ENCODE measurements at regions not wholly inside any gene's neighbourhood (a gene's known extent, or its start where the extent isn't known, plus 50 kb on each side); places are given as distances from the start of the nearest gene placed in this dataset.

DNA sequence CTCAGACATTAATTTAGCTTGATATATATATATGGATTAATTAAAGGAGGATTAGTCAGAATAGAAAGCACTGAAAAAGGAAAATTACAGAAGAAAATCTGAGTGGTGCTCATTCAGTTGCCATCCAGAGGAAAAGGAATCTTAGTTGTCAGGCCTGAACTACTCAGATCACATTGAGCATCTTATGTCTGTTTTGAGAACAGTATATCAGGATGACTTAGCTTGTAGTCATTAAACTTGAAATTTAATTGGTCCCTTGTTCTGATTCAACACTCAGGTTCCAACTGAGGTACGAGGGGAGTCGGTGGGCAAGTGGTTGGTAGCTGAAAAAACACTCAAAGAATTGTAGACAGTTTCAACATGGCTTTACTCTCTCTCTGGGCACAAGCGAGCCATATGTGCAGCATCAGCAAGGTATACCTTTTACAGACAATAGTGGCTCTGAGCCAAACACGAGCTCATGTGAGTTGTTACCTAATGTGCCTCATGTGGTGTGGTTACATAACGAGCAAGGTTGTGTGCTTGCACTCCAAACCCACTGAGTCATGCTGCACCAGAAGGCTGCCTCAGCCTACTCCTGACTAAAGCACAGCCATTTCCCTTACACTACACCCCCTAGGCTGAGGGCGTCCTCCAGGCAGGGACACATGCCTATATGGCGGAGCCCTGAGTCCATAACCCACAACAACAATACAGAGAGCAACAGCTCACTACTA, 73.0 kb upstream of the HMGN3 start:
- H3K9ac ChIP-seq (ENCODE audit: low read length) = no peak overlapping the region
- no peak overlapping the region for H4K8ac ChIP-seq (ENCODE audit: low read length)
- H2BK120ac ChIP-seq (ENCODE audit: low read depth, low read length) = no peak overlapping the region
- H3K27ac ChIP-seq (ENCODE audit: low read length, poor library complexity, severe bottlenecking) = no peak overlapping the region
- H3K18ac ChIP-seq (ENCODE audit: low read depth in 1 of 2, low read length in 2 of 2) = no peak overlapping the region
- no peak overlapping the region for H3K4ac ChIP-seq (ENCODE audit: low read depth in 1 of 2, low read length in 2 of 2)
- no peak for DNase-seq
- H3K27me3 ChIP-seq (ENCODE audit: control insufficient read depth in 1 of 2, insufficient read depth in 1 of 2, low read length in 2 of 2) = no peaks in the 10 kb centered on the region
- H2BK12ac ChIP-seq (ENCODE audit: low read length in 2 of 2) = no peak overlapping the region
- H4K91ac ChIP-seq (ENCODE audit: low read length) = no peak overlapping the region
- no peak overlapping the region for H2AK5ac ChIP-seq (ENCODE audit: low read length, severe bottlenecking)
- no peak overlapping the region for H2BK5ac ChIP-seq (ENCODE audit: low read depth, low read length, poor library complexity, severe bottlenecking)
- H2BK15ac ChIP-seq (ENCODE audit: low read depth, poor library complexity, severe bottlenecking) = no peak overlapping the region
- no peaks in the 10 kb centered on the region for H3K9me3 ChIP-seq (ENCODE audit: control insufficient read depth, low read length)
- no peak overlapping the region for H3K4me3 ChIP-seq (ENCODE audit: insufficient read depth in 1 of 2, low read depth in 1 of 2, low read length in 2 of 2)
- H3K36me3 ChIP-seq (ENCODE audit: control insufficient read depth in 1 of 2, insufficient read depth in 2 of 2, low read depth in 1 of 2, low read length in 2 of 2) = no peaks in the 10 kb centered on the region
- H2AFZ ChIP-seq (ENCODE audit: low read depth, low read length) = no peak overlapping the region
- H3K23ac ChIP-seq (ENCODE audit: low read length in 2 of 2) = no peak overlapping the region
- H3K79me1 ChIP-seq (replicated peaks; ENCODE audit: low read length, poor library complexity, severe bottlenecking) = no peaks in the 10 kb centered on the region
- H3K4me2 ChIP-seq (ENCODE audit: low read length, poor library complexity, severe bottlenecking) = no peak overlapping the region
- 83% methylated on average over 7 of the region's 7 CpGs for WGBS
- H3K14ac ChIP-seq (ENCODE audit: low read length in 2 of 2) = no peak overlapping the region
- H3K4me1 ChIP-seq (ENCODE audit: control insufficient read depth, insufficient read depth, low read depth, low read length) = peaks cover 2% of the 10 kb centered on the region

DNA sequence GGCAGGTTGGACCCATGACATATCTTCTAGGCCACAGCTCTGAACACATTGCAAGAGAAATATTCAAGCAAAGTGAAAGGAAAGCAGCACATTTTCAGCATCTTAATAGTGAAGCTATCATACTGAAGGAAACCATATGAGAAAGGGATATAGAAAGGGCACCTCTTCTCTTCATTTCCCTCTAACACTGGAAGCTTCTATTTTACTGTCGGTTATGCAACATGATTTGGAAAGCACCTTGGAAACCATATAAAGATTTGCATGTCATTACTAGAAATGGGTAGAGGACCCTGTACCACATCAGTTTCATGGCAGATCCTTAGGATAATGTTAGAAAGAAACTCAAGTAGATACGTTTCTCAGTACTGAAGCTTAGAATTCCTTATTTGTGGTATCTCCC, 70.5 kb upstream of the HMGN3 start:
- H3K4me1 ChIP-seq (ENCODE audit: control insufficient read depth, insufficient read depth, low read depth, low read length) = peaks cover 2% of the 10 kb centered on the region
- no peak overlapping the region for H3K4me3 ChIP-seq (ENCODE audit: insufficient read depth in 1 of 2, low read depth in 1 of 2, low read length in 2 of 2)
- no peak overlapping the region for H4K8ac ChIP-seq (ENCODE audit: low read length)
- DNase-seq = no peak
- H3K27ac ChIP-seq (ENCODE audit: low read length, poor library complexity, severe bottlenecking) = no peak overlapping the region
- no peaks in the 10 kb centered on the region for H3K9me3 ChIP-seq (ENCODE audit: control insufficient read depth, low read length)
- H2AK5ac ChIP-seq (ENCODE audit: low read length, severe bottlenecking) = no peak overlapping the region
- no peak overlapping the region for H3K4ac ChIP-seq (ENCODE audit: low read depth in 1 of 2, low read length in 2 of 2)
- no peak overlapping the region for H2BK120ac ChIP-seq (ENCODE audit: low read depth, low read length)
- H3K79me1 ChIP-seq (replicated peaks; ENCODE audit: low read length, poor library complexity, severe bottlenecking) = no peaks in the 10 kb centered on the region
- no peak overlapping the region for H2AFZ ChIP-seq (ENCODE audit: low read depth, low read length)
- no peak overlapping the region for H4K91ac ChIP-seq (ENCODE audit: low read length)
- H3K9ac ChIP-seq (ENCODE audit: low read length) = no peak overlapping the region
- no peaks in the 10 kb centered on the region for H3K27me3 ChIP-seq (ENCODE audit: control insufficient read depth in 1 of 2, insufficient read depth in 1 of 2, low read length in 2 of 2)
- no peak overlapping the region for H2BK12ac ChIP-seq (ENCODE audit: low read length in 2 of 2)
- no peak overlapping the region for H3K14ac ChIP-seq (ENCODE audit: low read length in 2 of 2)
- WGBS = 67% methylated on average over 1 of the region's 2 CpGs
- no peak overlapping the region for H2BK5ac ChIP-seq (ENCODE audit: low read depth, low read length, poor library complexity, severe bottlenecking)
- H2BK15ac ChIP-seq (ENCODE audit: low read depth, poor library complexity, severe bottlenecking) = no peak overlapping the region
- H3K23ac ChIP-seq (ENCODE audit: low read length in 2 of 2) = no peak overlapping the region
- no peak overlapping the region for H3K4me2 ChIP-seq (ENCODE audit: low read length, poor library complexity, severe bottlenecking)
- no peaks in the 10 kb centered on the region for H3K36me3 ChIP-seq (ENCODE audit: control insufficient read depth in 1 of 2, insufficient read depth in 2 of 2, low read depth in 1 of 2, low read length in 2 of 2)
- no peak overlapping the region for H3K18ac ChIP-seq (ENCODE audit: low read depth in 1 of 2, low read length in 2 of 2)

DNA sequence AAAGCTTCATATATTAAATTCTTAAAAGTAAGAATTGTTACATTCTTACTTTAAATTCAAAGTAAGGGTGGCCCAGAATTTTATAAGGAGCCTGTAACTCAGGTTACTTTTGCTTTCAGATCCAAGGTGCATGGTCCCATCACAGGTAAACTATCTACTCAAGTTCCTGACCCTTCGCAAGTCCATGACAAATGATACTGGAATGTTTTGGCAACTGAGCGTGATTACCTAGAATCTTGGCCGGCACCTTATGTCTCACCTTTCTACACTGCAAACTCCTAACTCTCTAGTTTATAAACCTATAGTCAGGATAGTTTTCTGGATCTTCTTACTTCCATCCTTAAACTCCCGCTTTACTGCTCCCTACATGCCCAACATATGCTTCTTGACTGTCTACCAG, 67.9 kb upstream of the HMGN3 start:
- H2BK120ac ChIP-seq (ENCODE audit: low read depth, low read length) = no peak overlapping the region
- H3K4ac ChIP-seq (ENCODE audit: low read depth in 1 of 2, low read length in 2 of 2) = no peak overlapping the region
- H3K27me3 ChIP-seq (ENCODE audit: control insufficient read depth in 1 of 2, insufficient read depth in 1 of 2, low read length in 2 of 2) = no peaks in the 10 kb centered on the region
- no peak overlapping the region for H2AFZ ChIP-seq (ENCODE audit: low read depth, low read length)
- WGBS = 90% methylated on average over 4 of the region's 4 CpGs
- DNase-seq = no peak
- H4K91ac ChIP-seq (ENCODE audit: low read length) = no peak overlapping the region
- no peak overlapping the region for H3K27ac ChIP-seq (ENCODE audit: low read length, poor library complexity, severe bottlenecking)
- no peaks in the 10 kb centered on the region for H3K36me3 ChIP-seq (ENCODE audit: control insufficient read depth in 1 of 2, insufficient read depth in 2 of 2, low read depth in 1 of 2, low read length in 2 of 2)
- H3K79me1 ChIP-seq (replicated peaks; ENCODE audit: low read length, poor library complexity, severe bottlenecking) = no peaks in the 10 kb centered on the region
- H3K9ac ChIP-seq (ENCODE audit: low read length) = no peak overlapping the region
- no peak overlapping the region for H3K18ac ChIP-seq (ENCODE audit: low read depth in 1 of 2, low read length in 2 of 2)
- no peak overlapping the region for H3K4me2 ChIP-seq (ENCODE audit: low read length, poor library complexity, severe bottlenecking)
- no peak overlapping the region for H2BK5ac ChIP-seq (ENCODE audit: low read depth, low read length, poor library complexity, severe bottlenecking)
- H2AK5ac ChIP-seq (ENCODE audit: low read length, severe bottlenecking) = no peak overlapping the region
- H3K23ac ChIP-seq (ENCODE audit: low read length in 2 of 2) = no peak overlapping the region
- no peak overlapping the region for H2BK15ac ChIP-seq (ENCODE audit: low read depth, poor library complexity, severe bottlenecking)
- no peaks in the 10 kb centered on the region for H3K4me1 ChIP-seq (ENCODE audit: control insufficient read depth, insufficient read depth, low read depth, low read length)
- no peak overlapping the region for H3K14ac ChIP-seq (ENCODE audit: low read length in 2 of 2)
- H2BK12ac ChIP-seq (ENCODE audit: low read length in 2 of 2) = no peak overlapping the region
- no peak overlapping the region for H3K4me3 ChIP-seq (ENCODE audit: insufficient read depth in 1 of 2, low read depth in 1 of 2, low read length in 2 of 2)
- no peaks in the 10 kb centered on the region for H3K9me3 ChIP-seq (ENCODE audit: control insufficient read depth, low read length)
- H4K8ac ChIP-seq (ENCODE audit: low read length) = no peak overlapping the region

DNA sequence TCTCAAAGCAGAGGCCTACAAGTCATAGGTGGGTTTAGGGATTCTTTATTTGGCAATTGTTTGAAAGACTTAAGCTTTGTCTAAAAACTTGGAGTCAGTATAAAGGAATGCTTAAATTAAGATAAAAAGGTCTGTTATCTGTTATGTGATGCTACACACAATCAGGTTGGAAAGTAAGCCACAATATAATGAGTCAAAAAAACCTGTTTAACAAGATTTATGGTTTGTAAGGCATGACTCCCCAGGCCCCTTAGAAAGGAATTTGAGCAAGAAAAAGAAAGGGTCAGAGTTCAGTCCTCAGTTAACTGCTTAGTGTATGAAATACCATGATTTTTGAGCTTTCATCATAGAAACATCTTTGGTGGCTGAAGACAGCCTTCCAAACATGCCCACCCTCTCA, 66.8 kb upstream of the HMGN3 start:
- H3K4me2 ChIP-seq (ENCODE audit: low read length, poor library complexity, severe bottlenecking) = no peak overlapping the region
- no peak overlapping the region for H3K23ac ChIP-seq (ENCODE audit: low read length in 2 of 2)
- H3K4me3 ChIP-seq (ENCODE audit: insufficient read depth in 1 of 2, low read depth in 1 of 2, low read length in 2 of 2) = no peak overlapping the region
- no peaks in the 10 kb centered on the region for H3K36me3 ChIP-seq (ENCODE audit: control insufficient read depth in 1 of 2, insufficient read depth in 2 of 2, low read depth in 1 of 2, low read length in 2 of 2)
- no peak overlapping the region for H2BK5ac ChIP-seq (ENCODE audit: low read depth, low read length, poor library complexity, severe bottlenecking)
- no peak overlapping the region for H3K18ac ChIP-seq (ENCODE audit: low read depth in 1 of 2, low read length in 2 of 2)
- H3K27ac ChIP-seq (ENCODE audit: low read length, poor library complexity, severe bottlenecking) = no peak overlapping the region
- no peaks in the 10 kb centered on the region for H3K4me1 ChIP-seq (ENCODE audit: control insufficient read depth, insufficient read depth, low read depth, low read length)
- no peak overlapping the region for H2BK15ac ChIP-seq (ENCODE audit: low read depth, poor library complexity, severe bottlenecking)
- no peak overlapping the region for H2AK5ac ChIP-seq (ENCODE audit: low read length, severe bottlenecking)
- no peak overlapping the region for H3K4ac ChIP-seq (ENCODE audit: low read depth in 1 of 2, low read length in 2 of 2)
- no peak overlapping the region for H2AFZ ChIP-seq (ENCODE audit: low read depth, low read length)
- no peak overlapping the region for H3K9ac ChIP-seq (ENCODE audit: low read length)
- no peak overlapping the region for H4K91ac ChIP-seq (ENCODE audit: low read length)
- H2BK120ac ChIP-seq (ENCODE audit: low read depth, low read length) = no peak overlapping the region
- no peak overlapping the region for H4K8ac ChIP-seq (ENCODE audit: low read length)
- no peaks in the 10 kb centered on the region for H3K9me3 ChIP-seq (ENCODE audit: control insufficient read depth, low read length)
- no peak overlapping the region for H2BK12ac ChIP-seq (ENCODE audit: low read length in 2 of 2)
- no peak overlapping the region for H3K14ac ChIP-seq (ENCODE audit: low read length in 2 of 2)
- H3K79me1 ChIP-seq (replicated peaks; ENCODE audit: low read length, poor library complexity, severe bottlenecking) = no peaks in the 10 kb centered on the region
- no peak for DNase-seq
- H3K27me3 ChIP-seq (ENCODE audit: control insufficient read depth in 1 of 2, insufficient read depth in 1 of 2, low read length in 2 of 2) = no peaks in the 10 kb centered on the region
